ENCODE measurements at regions not wholly inside any gene's neighbourhood (a gene's known extent, or its start where the extent isn't known, plus 50 kb on each side); places are given as distances from the start of the nearest gene placed in this dataset.
A peak's percentile ranks its signal among the peaks of the same experiment; 100 is the strongest.
"Not testable (repeated sequence)": the region's sequence is repeated elsewhere in the genome, so short reads cannot be mapped to it uniquely, and the experiment has no call there.

- DNase-seq, result not testable (repeated sequence)
Observed at GRCh38 chr9:42437057-42437759, 253.7 kb downstream of the SPATA31A6 start.

GRCh38 chr9:42442680-42443079 is 259.2 kb downstream of the SPATA31A6 start:
- DNase-seq, result not testable (repeated sequence)

GRCh38 chr9:42443414-42443813 is 260.0 kb downstream of the SPATA31A6 start:
- not testable (repeated sequence) for DNase-seq

GRCh38 chr9:42461436-42461835 is 278.0 kb downstream of the SPATA31A6 start:
- DNase-seq, result not testable (repeated sequence)

- not testable (repeated sequence) for DNase-seq
Observed at GRCh38 chr9:42461863-42462262, 278.4 kb downstream of the SPATA31A6 start.

- not testable (repeated sequence) for DNase-seq
Observed at GRCh38 chr9:42463981-42464380, 280.5 kb downstream of the SPATA31A6 start.

GRCh38 chr9:42470577-42470976 is 287.1 kb downstream of the SPATA31A6 start:
- not testable (repeated sequence) for DNase-seq

GRCh38 chr9:42490989-42491388 is 307.5 kb downstream of the SPATA31A6 start:
- not testable (repeated sequence) for DNase-seq

- not testable (repeated sequence) for DNase-seq
Observed at GRCh38 chr9:42502620-42503264, 319.3 kb downstream of the SPATA31A6 start.

- DNase-seq, result not testable (repeated sequence)
Observed at GRCh38 chr9:42508111-42508510, 324.7 kb downstream of the SPATA31A6 start.

GRCh38 chr9:42513535-42513934 is 330.1 kb downstream of the SPATA31A6 start:
- not testable (repeated sequence) for DNase-seq

- DNase-seq, result not testable (repeated sequence)
Observed at GRCh38 chr9:42534325-42534983, 351.0 kb downstream of the SPATA31A6 start.

- peak; percentile 32 to 41 for DNase-seq
Observed at GRCh38 chr9:42534984-42535325, 351.5 kb downstream of the SPATA31A6 start.

GRCh38 chr9:42550789-42551357 is 367.4 kb downstream of the SPATA31A6 start:
- peak; percentile 31 to 35 for DNase-seq

GRCh38 chr9:42568530-42568929 is 385.1 kb downstream of the SPATA31A6 start:
- DNase-seq, result not testable (repeated sequence)

- peak; percentile 43 to 57 for DNase-seq
Observed at GRCh38 chr9:42568942-42569556, 385.6 kb downstream of the SPATA31A6 start.

GRCh38 chr9:42577851-42578250 is 394.4 kb downstream of the SPATA31A6 start:
- not testable (repeated sequence) for DNase-seq
